HepG2 (cell line): ENCODE measurements at regions not wholly inside any gene's neighbourhood (a gene's known extent, or its start where the extent isn't known, plus 50 kb on each side); places are given as distances from the start of the nearest gene placed in this dataset.

ENCODE experiments used
- AHDC1 ChIP-seq: sonication (generic); formaldehyde crosslinking; IDR thresholded peaks from 2 replicates; pipeline ENCODE4 v1.5.1; 2020; ENCODE audit warnings: mild to moderate bottlenecking, missing genetic modification reagents, borderline replicate concordance
- ARNTL ChIP-seq: sonication (generic); formaldehyde crosslinking; IDR thresholded peaks from 2 replicates; pipeline ENCODE4 v1.4.0; 2020; ENCODE audit warnings: mild to moderate bottlenecking, missing genetic modification reagents
- HDAC1 ChIP-seq: sonication (generic); formaldehyde crosslinking; IDR thresholded peaks from 2 replicates; pipeline ENCODE4 v1.5.1; 2020; ENCODE audit warnings: mild to moderate bottlenecking, missing genetic modification reagents
- NFKB2 ChIP-seq: sonication (generic); formaldehyde crosslinking; IDR thresholded peaks from 2 replicates; pipeline ENCODE4 v1.4.0; 2020; ENCODE audit warnings: missing genetic modification reagents, borderline replicate concordance
- SPEN ChIP-seq: sonication (generic); formaldehyde crosslinking; IDR thresholded peaks from 2 replicates; pipeline ENCODE4 v1.5.1; 2020; ENCODE audit warnings: low read depth, mild to moderate bottlenecking, missing genetic modification reagents
- TERF1 ChIP-seq: sonication (generic); formaldehyde crosslinking; IDR thresholded peaks from 2 replicates; pipeline ENCODE4 v1.8.0; 2022; ENCODE audit warnings: mild to moderate bottlenecking, missing genetic modification reagents, moderate library complexity
- THAP8 ChIP-seq: sonication (generic); formaldehyde crosslinking; IDR thresholded peaks from 2 replicates; pipeline ENCODE4 v1.5.1; 2020; ENCODE audit warnings: missing genetic modification reagents, mild to moderate bottlenecking, borderline replicate concordance
- ZBTB3 ChIP-seq: sonication (generic); formaldehyde crosslinking; IDR thresholded peaks from 2 replicates; pipeline ENCODE4 v1.4.0; 2020; ENCODE audit warnings: low read depth, mild to moderate bottlenecking, moderate library complexity, missing genetic modification reagents, borderline replicate concordance
- ZBTB40 ChIP-seq, 2 experiments: fragments of 450-650 bp in 1 of 2; sonication (generic) in 1 of 2; formaldehyde crosslinking in 1 of 2; IDR thresholded peaks; 2 replicates each; pipeline versions ENCODE4 v1.6.1 to v1.8.0; 2016 to 2022; ENCODE audit warnings: antibody characterized with exemption in 1 of 2, mild to moderate bottlenecking in 1 of 2, missing genetic modification reagents in 1 of 2
- ZFP1 ChIP-seq: IDR thresholded peaks from 2 replicates; pipeline ENCODE4 v1.6.1; 2016
- ZFP36 ChIP-seq: fragments of 150-350 bp; IDR thresholded peaks from 2 replicates; pipeline ENCODE4 v1.6.1; 2018; ENCODE audit warnings: borderline replicate concordance, low read length, low read depth; ENCODE audit not compliant: partially characterized antibody
- ZNF460 ChIP-seq: sonication (generic); formaldehyde crosslinking; IDR thresholded peaks from 2 replicates; pipeline ENCODE4 v1.5.1; 2020; ENCODE audit warnings: missing genetic modification reagents, mild to moderate bottlenecking, borderline replicate concordance
- ZSCAN22 ChIP-seq: sonication (generic); formaldehyde crosslinking; IDR thresholded peaks from 2 replicates; pipeline ENCODE4 v1.4.0; 2020; ENCODE audit warnings: mild to moderate bottlenecking, missing genetic modification reagents

GRCh38 chr5:92885950-92886349 is 695.1 kb downstream of the NR2F1-AS1 start (continued):
- TF ChIP-seq ZBTB40 (IDR thresholded peaks at IDR 0.05) (no peak), ZBTB40 (CRISPR knock-in tag; IDR thresholded peaks at IDR 0.05) (no peak), TERF1 (CRISPR knock-in tag) (no peak), NFKB2 (CRISPR knock-in tag) (no peak), THAP8 (no peak), ZBTB3 (CRISPR knock-in tag) (no peak), SPEN (no peak), HDAC1 (CRISPR knock-in tag) (no peak), ZFP1 (CRISPR knock-in tag) (no peak), ZNF460 (CRISPR knock-in tag) (no peak), ZFP36 (no peak), AHDC1 (peak; percentile 12; the same call in 1 of the 2 replicates), ZSCAN22 (no peak), ARNTL (CRISPR knock-in tag) (no peak)
